GM21529 (cell line): ENCODE measurements at regions not wholly inside any gene's neighbourhood (a gene's known extent, or its start where the extent isn't known, plus 50 kb on each side); places are given as distances from the start of the nearest gene placed in this dataset.
A peak's percentile ranks its signal among the peaks of the same experiment; 100 is the strongest.

ENCODE experiments used
- ATAC-seq: cut with Tn5 transposase; IDR thresholded peaks from one replicate; pipeline ENCODE4 v1.9.1; 2021; ENCODE audit not compliant: unreplicated experiment

DNA sequence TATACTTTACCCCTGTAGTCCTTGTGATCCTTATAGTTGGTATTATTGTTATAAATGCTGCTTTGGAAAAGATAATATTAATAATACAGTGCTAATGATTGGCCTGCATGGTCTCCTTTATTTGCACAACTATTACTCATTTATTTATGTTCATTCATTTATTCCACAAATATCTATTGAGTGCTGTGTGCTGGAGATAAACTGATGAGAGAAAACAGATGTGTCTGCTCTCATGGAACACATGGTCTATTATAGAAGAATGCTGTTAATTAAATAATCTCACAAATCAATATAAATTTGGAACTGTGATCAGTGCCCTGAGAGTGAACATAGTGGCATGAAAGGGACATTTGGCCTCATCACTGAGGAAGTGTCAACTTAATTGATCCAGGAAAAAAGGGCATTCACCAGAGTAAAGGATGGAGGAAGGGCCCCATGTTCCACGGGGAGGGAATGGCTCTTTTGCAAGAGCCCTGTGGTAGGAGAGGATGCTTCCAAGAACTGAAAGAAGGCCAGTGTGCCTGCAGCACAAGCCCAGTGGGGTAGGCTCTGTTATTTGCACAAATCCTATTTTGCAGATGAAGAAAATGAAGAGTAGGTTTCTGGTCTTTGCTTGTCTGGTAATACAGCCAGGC, 91.5 kb upstream of the STK39 start:
- ATAC-seq = no peak

DNA sequence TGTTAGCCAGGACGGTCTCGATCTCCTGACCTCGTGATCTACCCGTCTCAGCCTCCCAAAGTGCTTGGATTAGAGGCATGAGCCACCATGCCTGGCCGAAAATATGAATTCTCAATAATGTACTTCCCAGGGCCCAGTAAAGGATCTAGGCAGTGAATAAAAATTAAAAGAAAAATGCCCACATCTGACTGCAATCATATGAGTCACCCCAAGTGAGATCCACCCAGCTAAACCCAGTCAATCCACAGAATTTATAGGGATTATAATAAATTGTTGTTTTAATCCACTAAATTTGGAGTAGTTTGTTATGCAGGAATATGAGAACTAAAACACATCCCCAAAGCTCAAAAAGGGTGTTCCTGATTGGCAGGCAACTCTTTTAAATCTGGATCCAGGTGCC, 93.5 kb upstream of the STK39 start:
- no peak for ATAC-seq

- ATAC-seq = no peak
Observed at GRCh38 chr2:168343586-168343985, 96.2 kb upstream of the STK39 start.

- no peak for ATAC-seq
Observed at GRCh38 chr2:168344706-168345105, 97.3 kb upstream of the STK39 start.

GRCh38 chr2:168345601-168346000, 98.2 kb upstream of the STK39 start:
- ATAC-seq = no peak

DNA sequence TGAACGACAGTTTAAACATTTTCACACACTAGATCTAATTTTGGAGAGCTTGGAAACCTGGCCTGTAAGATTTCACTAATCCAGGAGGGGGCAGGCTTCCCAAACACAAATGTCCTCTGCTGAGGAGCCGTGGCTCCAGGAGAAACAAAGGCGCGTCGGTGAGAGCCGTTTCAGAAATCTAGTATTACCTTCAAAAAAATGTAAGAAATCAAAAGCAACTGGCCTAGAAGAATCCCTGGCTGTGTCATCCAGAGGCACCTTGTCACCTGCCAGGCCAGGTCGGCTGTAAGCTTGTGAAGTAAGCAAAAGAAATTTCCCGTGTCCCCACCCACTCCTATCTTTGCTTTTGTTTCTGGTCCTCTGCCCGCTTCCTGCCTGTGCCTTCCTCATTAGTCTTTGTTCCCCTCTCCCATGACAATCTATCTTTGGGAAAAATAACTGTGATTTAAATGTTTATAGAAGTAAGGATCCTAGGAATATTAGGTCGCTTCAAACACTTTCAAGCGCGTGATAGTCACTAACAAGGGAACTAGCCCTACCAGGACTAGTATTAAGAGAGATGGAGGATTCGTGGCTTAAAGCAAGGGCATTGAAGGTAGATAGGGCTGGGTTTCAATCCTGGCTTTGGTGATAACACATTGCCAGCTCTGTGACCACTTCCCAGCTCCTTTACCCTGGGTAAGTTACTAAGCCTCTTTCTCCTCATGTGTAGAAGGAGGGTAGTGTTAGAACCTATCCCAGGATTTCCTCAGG, 99.5 kb upstream of the STK39 start:
- peak; percentile 83 for ATAC-seq

DNA sequence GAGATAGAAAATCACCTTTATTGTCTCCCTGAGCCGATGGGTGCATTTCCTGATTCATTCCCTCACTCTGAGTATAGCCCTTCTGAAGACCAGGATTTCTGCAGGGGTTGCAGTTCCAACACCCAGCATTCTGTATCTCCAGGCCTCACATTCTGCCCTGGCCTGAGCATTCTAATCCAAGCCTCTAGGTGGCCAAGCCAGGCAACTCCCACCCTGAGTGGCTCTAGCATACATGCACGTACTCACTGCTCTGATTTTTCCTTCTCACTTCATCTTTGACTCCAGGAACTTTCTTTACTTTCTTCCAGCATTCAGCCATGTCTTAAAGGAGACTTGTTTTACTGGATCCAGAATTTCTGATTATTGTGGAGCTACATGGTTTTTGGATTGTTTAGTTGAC, 100.7 kb upstream of the STK39 start:
- ATAC-seq = no peak

- no peak for ATAC-seq
Observed at GRCh38 chr2:168350380-168350779, 103.0 kb upstream of the STK39 start.

GRCh38 chr2:168353251-168353650, 102.8 kb upstream of the CERS6 start:
- ATAC-seq = no peak

- no peak for ATAC-seq
Observed at GRCh38 chr2:168354499-168354898, 101.6 kb upstream of the CERS6 start.

- ATAC-seq = no peak
Observed at GRCh38 chr2:168355121-168355520, 101.0 kb upstream of the CERS6 start.

- no peak for ATAC-seq
Observed at GRCh38 chr2:168355779-168356476, 100.1 kb upstream of the CERS6 start.

DNA sequence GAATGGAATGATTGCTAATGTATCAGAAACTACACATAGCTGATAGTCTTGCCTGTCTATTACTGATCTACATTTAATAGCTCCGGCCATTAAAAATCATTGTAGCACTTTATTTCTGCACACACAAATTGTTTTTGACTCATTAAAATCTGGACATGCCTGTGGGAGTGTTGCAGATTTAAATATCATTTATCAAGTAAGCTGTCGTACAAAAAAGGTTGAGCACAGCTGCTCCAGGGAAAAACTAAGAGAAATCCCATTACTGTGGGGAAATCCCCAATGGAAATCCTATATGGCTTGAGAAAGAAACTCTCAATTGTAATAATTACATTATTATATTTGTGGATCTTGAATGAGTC, 99.6 kb upstream of the CERS6 start:
- ATAC-seq = no peak

- peak; percentile 50 for ATAC-seq
Observed at GRCh38 chr2:168357797-168358472, 98.1 kb upstream of the CERS6 start.

DNA sequence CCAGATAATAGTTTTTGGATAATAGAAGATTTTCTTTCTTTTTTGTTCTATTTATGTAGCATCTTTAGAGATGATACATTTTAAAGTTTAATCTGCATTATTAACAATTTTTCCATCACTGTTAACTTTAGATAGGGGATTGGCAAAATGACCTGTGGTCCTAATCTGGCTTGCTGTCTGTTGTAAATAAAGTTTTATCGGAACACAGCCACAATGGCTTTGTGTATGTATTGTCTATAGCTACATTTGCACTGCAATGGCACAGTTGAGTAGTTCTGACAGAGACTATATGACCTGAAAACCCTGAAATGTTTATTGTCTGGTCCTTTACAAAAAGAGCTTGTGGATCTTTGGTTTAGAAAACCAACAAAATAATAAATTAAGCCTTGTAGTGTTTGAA, 97.0 kb upstream of the CERS6 start:
- no peak for ATAC-seq

- ATAC-seq = peak; percentile 61
Observed at GRCh38 chr2:168363347-168364092, 92.6 kb upstream of the CERS6 start.

DNA sequence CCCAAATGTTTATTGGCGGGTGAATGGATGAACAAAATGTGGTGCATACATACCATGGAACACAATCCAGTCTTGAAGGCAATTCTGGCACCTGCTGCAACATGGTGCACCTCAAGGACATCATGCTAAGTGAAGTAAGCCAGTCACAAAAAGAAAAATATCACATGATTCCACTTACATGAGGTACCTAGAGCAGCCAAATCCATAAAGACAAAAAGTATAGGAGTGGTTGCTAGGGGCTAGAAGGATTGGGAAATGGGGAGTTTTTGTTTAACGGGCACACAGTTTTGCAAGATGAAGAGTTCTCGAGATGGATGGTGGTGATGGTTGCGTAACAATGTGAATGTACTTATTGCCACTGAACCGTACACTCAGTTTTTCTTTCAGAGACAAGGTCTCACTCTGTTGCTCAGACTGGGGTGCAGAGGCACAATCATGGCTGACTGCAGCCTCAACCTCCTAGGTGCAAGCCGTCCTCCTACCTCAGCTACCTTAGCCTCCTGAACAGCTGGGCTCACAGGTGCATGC, 90.9 kb upstream of the CERS6 start:
- no peak for ATAC-seq

- ATAC-seq = no peak
Observed at GRCh38 chr2:168369031-168369430, 87.0 kb upstream of the CERS6 start.

GRCh38 chr2:168371273-168372019, 84.6 kb upstream of the CERS6 start:
- peak; percentile 91 for ATAC-seq

- ATAC-seq = no peak
Observed at GRCh38 chr2:168373468-168373867, 82.6 kb upstream of the CERS6 start.
